ENCODE measurements at regions not wholly inside any gene's neighbourhood (a gene's known extent, or its start where the extent isn't known, plus 50 kb on each side); places are given as distances from the start of the nearest gene placed in this dataset.
A peak's percentile ranks its signal among the peaks of the same experiment; 100 is the strongest.

- no peak for DNase-seq (ENCODE audit: low read depth)
Measured at GRCh38 chr11:116532066-116532465, 240.7 kb downstream of the BUD13 start.

- no peak for DNase-seq (ENCODE audit: low read depth)
Measured at GRCh38 chr11:116530705-116531104, 242.1 kb downstream of the BUD13 start.

- DNase-seq (ENCODE audit: low read depth): no peak
Measured at GRCh38 chr11:116529271-116529670, 243.5 kb downstream of the BUD13 start.

GRCh38 chr11:116527180-116527991, 245.4 kb downstream of the BUD13 start:
- DNase-seq (ENCODE audit: low read depth): no peak

GRCh38 chr11:116525961-116526495, 246.8 kb downstream of the BUD13 start:
- DNase-seq (ENCODE audit: low read depth): no peak

- DNase-seq (ENCODE audit: low read depth): no peak
Measured at GRCh38 chr11:116519499-116519898, 253.3 kb downstream of the BUD13 start.

- DNase-seq (ENCODE audit: low read depth): no peak
Measured at GRCh38 chr11:116518141-116518540, 254.6 kb downstream of the BUD13 start.

GRCh38 chr11:116517584-116517983, 255.2 kb downstream of the BUD13 start:
- no peak for DNase-seq (ENCODE audit: low read depth)

GRCh38 chr11:116517077-116517476, 255.7 kb downstream of the BUD13 start:
- DNase-seq (ENCODE audit: low read depth): no peak

- no peak for DNase-seq (ENCODE audit: low read depth)
Measured at GRCh38 chr11:116515664-116516184, 257.1 kb downstream of the BUD13 start.

- DNase-seq (ENCODE audit: low read depth): peak; percentile 1
Measured at GRCh38 chr11:116513894-116514293, 258.9 kb downstream of the BUD13 start.

- DNase-seq (ENCODE audit: low read depth): no peak
Measured at GRCh38 chr11:116513278-116513823, 259.4 kb downstream of the BUD13 start.

GRCh38 chr11:116512841-116513240, 259.9 kb downstream of the BUD13 start:
- DNase-seq (ENCODE audit: low read depth): no peak

- no peak for DNase-seq (ENCODE audit: low read depth)
Measured at GRCh38 chr11:116511684-116512083, 261.1 kb downstream of the BUD13 start.

GRCh38 chr11:116510886-116511650, 261.7 kb downstream of the BUD13 start:
- no peak for DNase-seq (ENCODE audit: low read depth)

GRCh38 chr11:116510166-116510565, 262.6 kb downstream of the BUD13 start:
- DNase-seq (ENCODE audit: low read depth): no peak

- DNase-seq (ENCODE audit: low read depth): no peak
Measured at GRCh38 chr11:116509551-116509950, 263.2 kb downstream of the BUD13 start.

GRCh38 chr11:116507849-116508695, 264.7 kb downstream of the BUD13 start:
- DNase-seq (ENCODE audit: low read depth): no peak

GRCh38 chr11:116507016-116507415, 265.8 kb downstream of the BUD13 start:
- no peak for DNase-seq (ENCODE audit: low read depth)

GRCh38 chr11:116506263-116506825, 266.4 kb downstream of the BUD13 start:
- DNase-seq (ENCODE audit: low read depth): no peak

Measured in stromal cell of bone marrow (primary cell).